ENCODE measurements at regions not wholly inside any gene's neighbourhood (a gene's known extent, or its start where the extent isn't known, plus 50 kb on each side); places are given as distances from the start of the nearest gene placed in this dataset.

- no peak for TF ChIP-seq CTCF (IDR thresholded peaks at IDR 0.05)
- TF ChIP-seq POLR2A (IDR thresholded peaks at IDR 0.05), result no peak
- no peak for TF ChIP-seq POLR2AphosphoS5 (IDR thresholded peaks at IDR 0.05)
These were observed 453.9 kb upstream of the TRIB2 start for GRCh38 chr2:12262681-12263436.
